GM18861 (cell line): ENCODE measurements at regions not wholly inside any gene's neighbourhood (a gene's known extent, or its start where the extent isn't known, plus 50 kb on each side); places are given as distances from the start of the nearest gene placed in this dataset.

Experiments used
- ATAC-seq: cut with Tn5 transposase; IDR thresholded peaks from one replicate; pipeline ENCODE4 v1.9.1; 2021; ENCODE audit not compliant: unreplicated experiment

- no peak for ATAC-seq
Observed at GRCh38 chr1:182133181-182133580, 71.7 kb upstream of the ZNF648 start.

GRCh38 chr1:182129398-182129797 is 67.9 kb upstream of the ZNF648 start:
- ATAC-seq, result no peak

GRCh38 chr1:182128502-182128901 is 67.0 kb upstream of the ZNF648 start:
- no peak for ATAC-seq

- no peak for ATAC-seq
Observed at GRCh38 chr1:182127656-182128055, 66.1 kb upstream of the ZNF648 start.

- ATAC-seq, result no peak
Observed at GRCh38 chr1:182126272-182126800, 64.8 kb upstream of the ZNF648 start.

GRCh38 chr1:182122913-182123260 is 61.4 kb upstream of the ZNF648 start:
- no peak for ATAC-seq

GRCh38 chr1:182122256-182122912 is 60.9 kb upstream of the ZNF648 start:
- ATAC-seq, result no peak

GRCh38 chr1:182121787-182122186 is 60.3 kb upstream of the ZNF648 start:
- no peak for ATAC-seq

GRCh38 chr1:182120411-182121258 is 59.1 kb upstream of the ZNF648 start:
- ATAC-seq, result no peak

- no peak for ATAC-seq
Observed at GRCh38 chr1:182119631-182120030, 58.1 kb upstream of the ZNF648 start.

GRCh38 chr1:182118851-182119250 is 57.3 kb upstream of the ZNF648 start:
- ATAC-seq, result no peak

- ATAC-seq, result no peak
Observed at GRCh38 chr1:182114627-182115023, 53.1 kb upstream of the ZNF648 start.

- ATAC-seq, result no peak
Observed at GRCh38 chr1:182113879-182114626, 52.5 kb upstream of the ZNF648 start.

GRCh38 chr1:182111496-182111895 is 50.0 kb upstream of the ZNF648 start:
- no peak for ATAC-seq
